Heart right ventricle (tissue), 16 donors: ENCODE measurements at regions not wholly inside any gene's neighbourhood (a gene's known extent, or its start where the extent isn't known, plus 50 kb on each side); places are given as distances from the start of the nearest gene placed in this dataset.

Experiments used
- ATAC-seq, 8 donors: fragments of 200-7000 bp; cut with Tn5 transposase; one replicate each; pipeline ENCODE4 v1.9.1; 2020; ENCODE audit warnings: mild to moderate bottlenecking in 8 of 8, moderate library complexity in 8 of 8, moderate number of reproducible peaks in 1 of 8
- DNase-seq, 2 donors: peaks; one replicate each; pipeline ENCODE4 v3.0.0-alpha.2; 2020
- H3K27ac ChIP-seq, 10 donors: fragments of 200-600 bp; sonication (generic) in 2 of 10; one replicate each; pipeline versions ENCODE4 v1.5.0 to v1.8.0; 2020 to 2022; ENCODE audit warnings: mild to moderate bottlenecking in 3 of 10
- H3K27me3 ChIP-seq, 7 donors: fragments of 200-600 bp; one replicate each; pipeline ENCODE4 v1.8.0; 2021 to 2022; ENCODE audit warnings: mild to moderate bottlenecking in 2 of 7
- H3K36me3 ChIP-seq, 9 donors: fragments of 200-600 bp; sonication (generic) in 1 of 9; one replicate each; pipeline versions ENCODE4 v1.5.0 to v1.8.0; 2020 to 2022; ENCODE audit warnings: mild to moderate bottlenecking in 2 of 9
- H3K4me1 ChIP-seq, 9 donors: fragments of 200-600 bp; sonication (generic) in 1 of 9; one replicate each; pipeline versions ENCODE4 v1.5.0 to v1.8.0; 2020 to 2022; ENCODE audit warnings: mild to moderate bottlenecking in 4 of 9
- H3K4me3 ChIP-seq, 10 donors: fragments of 200-600 bp; sonication (generic) in 2 of 10; one replicate each; pipeline versions ENCODE4 v1.5.0 to v1.8.0; 2020 to 2022; ENCODE audit warnings: mild to moderate bottlenecking in 7 of 10, moderate library complexity in 2 of 10
- H3K9me3 ChIP-seq, 11 donors: fragments of 200-600 bp in 10 of 11; sonication (generic) in 2 of 11; one replicate each; pipeline versions ENCODE4 v1.5.0 to v1.8.0; 2013 to 2022; ENCODE audit warnings: mild to moderate bottlenecking in 2 of 11, control low read depth in 1 of 11, moderate library complexity in 1 of 11
- WGBS, 2 donors: extraction: QIAGEN DNeasy Blood & Tissue Kit; methylation state at CpG; one replicate each; pipeline ENCODE4 v1.1.7; 2013; ENCODE audit warnings: inconsistent platforms in 1 of 2; 5-methylcytosine and 5-hydroxymethylcytosine counted together
- intact Hi-C, 10 donors: fragments of 100-400 bp; cut with DNase I; formaldehyde crosslinking; loops; one replicate each; pipeline versions ENCODE4 v1.11.1 to v1.14.2; 2022
- TF ChIP-seq, protein P1 (sequence below), 9 donors: fragments of 200-600 bp; sonication (generic) in 2 of 9; IDR thresholded peaks; one replicate each; pipeline versions ENCODE4 v1.5.0 to v1.8.0; 2021 to 2022; ENCODE audit warnings: antibody characterized with exemption in 9 of 9, mild to moderate bottlenecking in 5 of 9, moderate library complexity in 1 of 9
- donor health status: Arrhythmogenic right ventricular cardiomyopathy.
- donor health status: ischemic (EF 13 %, LVEDD 7.1; RV severe dilation, severe dysfunction).
- donor health status: healthy with polysubstance abuse.
- donor health status: DM: no; HTN: yes; CAD: no.
- donor health status: DM: no; HTN: no; CAD: no.
- donor health status: ischemic (EF 25% LVEDD 6.9; RV normal size, moderate dysfunction).
- donor health status: ischemic (EF 25% LVEDD 5.7; RV mildly dilated, moderate dysfunction).
- donor health status: healthy.
- donor health status: DM: yes; HTN: yes; CAD: no.
- donor health status: Ischemic cardiomyopathy.
- donor health status: ischemic (EF 35%, LVEDD 5.7; RV mildly dilated, moderate dysfunction).
- donor health status: nonischemic (EF 11% LVEDD 7.7; RV severe dilation, severe dysfunction).
- donor health status: DM: yes; HTN: yes; CAD: no.
- donor health status: PGD.
- donor health status: ischemic (EF 29% LVEDD 5.4; RV normal size, mild dysfunction).
- donor health status: nonischemic (EF 23%, LVEDD 6.1; RV moderate dilation, normal function).

DNA sequence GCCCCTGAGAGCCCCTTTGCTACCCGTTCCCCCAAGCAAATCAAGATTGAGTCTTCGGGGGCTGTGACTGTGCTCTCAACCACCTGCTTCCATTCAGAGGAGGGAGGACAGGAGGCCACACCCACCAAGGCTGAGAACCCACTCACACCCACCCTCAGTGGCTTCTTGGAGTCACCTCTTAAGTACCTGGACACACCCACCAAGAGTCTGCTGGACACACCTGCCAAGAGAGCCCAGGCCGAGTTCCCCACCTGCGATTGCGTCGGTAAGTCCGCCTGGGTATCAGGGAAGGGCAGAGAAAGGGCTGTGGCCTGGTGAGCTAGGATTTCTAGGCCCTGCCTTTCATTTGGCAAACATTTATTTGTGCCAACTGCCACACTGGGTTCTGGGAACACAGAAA, 63.4 kb downstream of the TET3 start:
- no peak for ATAC-seq
- H3K4me1 ChIP-seq: peaks cover 0 to 14% (median 3%) of the 10 kb centered on the region in 9 donors
- 92 to 93% methylated on average over 7 of the region's 7 CpGs for WGBS, 2 donors
- no peak overlapping the region for H3K4me3 ChIP-seq
- DNase-seq: no peak
- intact Hi-C loops: no loop called here
- no peak overlapping the region for H3K27ac ChIP-seq
- TF ChIP-seq, protein P1, sequence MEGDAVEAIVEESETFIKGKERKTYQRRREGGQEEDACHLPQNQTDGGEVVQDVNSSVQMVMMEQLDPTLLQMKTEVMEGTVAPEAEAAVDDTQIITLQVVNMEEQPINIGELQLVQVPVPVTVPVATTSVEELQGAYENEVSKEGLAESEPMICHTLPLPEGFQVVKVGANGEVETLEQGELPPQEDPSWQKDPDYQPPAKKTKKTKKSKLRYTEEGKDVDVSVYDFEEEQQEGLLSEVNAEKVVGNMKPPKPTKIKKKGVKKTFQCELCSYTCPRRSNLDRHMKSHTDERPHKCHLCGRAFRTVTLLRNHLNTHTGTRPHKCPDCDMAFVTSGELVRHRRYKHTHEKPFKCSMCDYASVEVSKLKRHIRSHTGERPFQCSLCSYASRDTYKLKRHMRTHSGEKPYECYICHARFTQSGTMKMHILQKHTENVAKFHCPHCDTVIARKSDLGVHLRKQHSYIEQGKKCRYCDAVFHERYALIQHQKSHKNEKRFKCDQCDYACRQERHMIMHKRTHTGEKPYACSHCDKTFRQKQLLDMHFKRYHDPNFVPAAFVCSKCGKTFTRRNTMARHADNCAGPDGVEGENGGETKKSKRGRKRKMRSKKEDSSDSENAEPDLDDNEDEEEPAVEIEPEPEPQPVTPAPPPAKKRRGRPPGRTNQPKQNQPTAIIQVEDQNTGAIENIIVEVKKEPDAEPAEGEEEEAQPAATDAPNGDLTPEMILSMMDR (IDR thresholded peaks at IDR 0.05): no peak
- H3K9me3 ChIP-seq: no peaks in the 10 kb centered on the region
- peaks cover 0 to 40% (median 0%) of the 10 kb centered on the region in 9 donors for H3K36me3 ChIP-seq
- no peaks in the 10 kb centered on the region for H3K27me3 ChIP-seq

DNA sequence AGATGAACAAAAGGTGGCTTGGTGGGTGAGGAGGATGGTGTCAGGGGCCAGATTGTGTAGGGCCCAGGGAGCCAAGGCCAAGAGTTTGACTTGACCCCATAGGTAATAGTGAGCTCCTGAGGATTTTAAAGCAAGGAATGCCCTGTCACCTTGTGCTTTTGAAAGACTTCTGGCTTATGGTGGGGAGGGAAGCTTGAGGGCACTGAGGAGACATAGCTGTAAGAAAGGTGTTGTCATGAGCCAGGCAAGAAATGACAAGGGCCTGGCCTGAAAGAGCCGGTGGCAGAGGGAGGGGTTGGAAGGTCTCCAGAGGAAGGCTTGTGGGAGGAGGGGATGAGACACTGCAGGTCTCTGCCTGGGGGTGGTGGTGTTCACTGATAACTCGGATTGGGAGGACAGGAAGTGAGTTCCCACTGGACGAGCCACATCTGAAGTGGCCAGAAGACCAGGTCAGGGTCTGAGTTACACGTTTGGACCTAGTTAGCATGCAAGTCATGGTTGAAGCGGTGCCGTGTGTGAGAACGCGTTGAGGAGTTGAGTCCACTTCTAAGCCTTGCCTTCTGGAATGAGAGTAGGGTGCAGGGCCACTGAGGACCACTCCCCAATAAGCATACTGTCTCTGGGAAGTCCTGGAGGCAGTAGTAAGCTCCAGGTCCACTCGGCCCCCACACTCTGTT, 64.3 kb downstream of the TET3 start:
- no peak overlapping the region for H3K4me3 ChIP-seq
- H3K4me1 ChIP-seq: peaks cover 0 to 18% (median 3%) of the 10 kb centered on the region in 9 donors
- H3K9me3 ChIP-seq: no peaks in the 10 kb centered on the region
- intact Hi-C loops: no loop called here
- ATAC-seq (no peak), DNase-seq (no peak)
- H3K36me3 ChIP-seq: peaks cover 0 to 40% (median 0%) of the 10 kb centered on the region in 9 donors
- TF ChIP-seq, protein P1 (IDR thresholded peaks at IDR 0.05): no peak
- no peaks in the 10 kb centered on the region for H3K27me3 ChIP-seq
- WGBS, 2 donors: 70 to 72% methylated on average over 9 of the region's 9 CpGs
- H3K27ac ChIP-seq: no peak overlapping the region

DNA sequence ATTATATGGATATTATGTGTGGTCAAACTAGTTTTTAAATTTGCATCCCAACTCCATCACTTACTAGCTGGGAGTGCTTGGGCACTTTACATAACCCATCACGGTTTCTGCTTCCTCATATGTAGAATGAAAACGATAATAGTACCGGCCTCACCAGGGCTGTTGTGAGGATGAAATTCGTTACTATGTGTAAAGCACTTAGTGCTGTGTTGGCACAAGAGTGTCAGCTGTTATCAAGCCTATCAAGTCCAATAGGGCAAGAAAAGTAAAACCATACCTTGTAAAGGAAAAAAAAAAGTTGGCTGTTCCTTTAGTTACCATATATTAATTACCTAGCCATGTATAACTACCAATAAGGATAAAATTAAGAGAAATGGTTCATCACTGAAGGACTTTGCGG, 65.4 kb downstream of the TET3 start:
- DNase-seq (no peak), ATAC-seq (no peak)
- Histone ChIP-seq H3K9me3 (no peaks in the 10 kb centered on the region), H3K36me3 (peaks cover 0 to 40% (median 0%) of the 10 kb centered on the region in 9 donors), H3K4me3 (no peak overlapping the region), H3K27me3 (no peaks in the 10 kb centered on the region), H3K4me1 (peaks cover 0 to 17% (median 2%) of the 10 kb centered on the region in 9 donors), H3K27ac (no peak overlapping the region)
- TF ChIP-seq, protein P1 (IDR thresholded peaks at IDR 0.05): no peak
- intact Hi-C loops: loop anchor here in 1 of 10 donors (5.0 kb wide), 1 partner anchor 38 kb away; no protein-coding TSS in a partner anchor
- WGBS, 2 donors: 92 to 93% methylated on average over 5 of the region's 5 CpGs

DNA sequence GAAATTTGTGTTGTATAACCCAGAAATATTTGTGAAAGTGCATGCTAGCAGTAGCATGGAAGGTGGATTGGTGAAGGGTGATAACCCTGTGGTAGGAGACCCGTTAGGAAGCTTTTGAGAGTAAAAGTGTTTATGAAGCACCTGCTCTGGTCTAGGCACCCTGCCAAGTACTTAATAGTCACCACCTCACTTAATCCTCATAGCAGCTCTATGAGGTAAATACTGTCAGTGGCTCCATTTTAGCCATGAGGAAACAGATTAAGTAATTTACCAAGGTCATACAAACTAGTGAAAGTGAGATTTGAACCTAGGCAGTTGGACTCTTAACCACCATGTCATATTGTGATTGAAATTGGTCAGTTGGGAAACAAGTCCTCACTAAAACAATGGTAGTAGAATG, 66.8 kb downstream of the TET3 start:
- ATAC-seq: no peak
- H3K36me3 ChIP-seq: peaks cover 0 to 35% (median 0%) of the 10 kb centered on the region in 9 donors
- peaks cover 0 to 14% (median 0%) of the 10 kb centered on the region in 9 donors for H3K4me1 ChIP-seq
- WGBS, 2 donors: 55 to 62% methylated on average over 1 of the region's 1 CpG
- H3K27me3 ChIP-seq: no peaks in the 10 kb centered on the region
- no peak for DNase-seq
- H3K9me3 ChIP-seq: no peaks in the 10 kb centered on the region
- H3K4me3 ChIP-seq: no peak overlapping the region
- intact Hi-C loops: loop anchor here in 1 of 10 donors (5.0 kb wide), 1 partner anchor 39 kb away; no protein-coding TSS in a partner anchor
- no peak overlapping the region for H3K27ac ChIP-seq
- TF ChIP-seq, protein P1 (IDR thresholded peaks at IDR 0.05): no peak
